ENCODE measurements at regions not wholly inside any gene's neighbourhood (a gene's known extent, or its start where the extent isn't known, plus 50 kb on each side); places are given as distances from the start of the nearest gene placed in this dataset.
"Not testable (repeated sequence)": the region's sequence is repeated elsewhere in the genome, so short reads cannot be mapped to it uniquely, and the experiment has no call there.

- DNase-seq, result peak; percentile 77
Observed at GRCh38 chr9:7542126-7542525, 257.5 kb downstream of the DMAC1 start.

- DNase-seq, result peak; percentile 69
Observed at GRCh38 chr9:7536310-7536939, 263.2 kb downstream of the DMAC1 start.

DNA sequence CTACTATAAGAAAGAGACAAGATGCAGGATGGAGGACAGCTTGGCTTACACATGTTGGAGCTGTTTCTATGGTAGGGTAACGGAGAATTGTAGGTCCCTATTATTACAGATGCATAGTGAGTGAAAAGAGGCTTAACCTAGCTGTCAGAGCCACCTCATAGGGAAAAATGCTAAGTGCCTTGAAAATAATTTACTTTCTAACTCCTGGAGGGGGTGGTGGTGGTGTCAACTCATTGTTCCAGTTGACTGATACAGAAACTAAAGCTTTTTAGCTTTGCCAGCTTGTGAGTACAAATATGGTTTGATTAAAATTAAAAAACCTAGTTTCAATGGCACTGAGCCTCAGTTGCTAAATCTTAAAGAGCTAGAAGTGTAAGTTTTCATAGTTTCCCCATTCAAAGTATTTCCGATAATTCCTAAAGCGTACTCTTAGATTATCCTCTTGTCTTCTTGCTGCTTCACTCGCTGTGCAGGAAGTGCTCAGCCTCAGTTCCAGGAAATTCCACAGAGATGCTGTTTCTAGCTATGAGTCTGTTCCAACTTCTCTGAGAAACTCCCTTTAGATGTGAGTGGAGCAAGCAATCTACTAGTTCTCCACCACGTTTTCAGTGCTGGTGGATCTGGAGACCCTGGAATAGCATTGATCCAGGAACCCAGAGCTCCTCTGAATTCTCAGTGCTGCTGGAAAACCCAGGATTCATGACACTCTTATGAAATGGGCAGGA lies 265.2 kb downstream of the DMAC1 start:
- peak; percentile 49 for DNase-seq

DNA sequence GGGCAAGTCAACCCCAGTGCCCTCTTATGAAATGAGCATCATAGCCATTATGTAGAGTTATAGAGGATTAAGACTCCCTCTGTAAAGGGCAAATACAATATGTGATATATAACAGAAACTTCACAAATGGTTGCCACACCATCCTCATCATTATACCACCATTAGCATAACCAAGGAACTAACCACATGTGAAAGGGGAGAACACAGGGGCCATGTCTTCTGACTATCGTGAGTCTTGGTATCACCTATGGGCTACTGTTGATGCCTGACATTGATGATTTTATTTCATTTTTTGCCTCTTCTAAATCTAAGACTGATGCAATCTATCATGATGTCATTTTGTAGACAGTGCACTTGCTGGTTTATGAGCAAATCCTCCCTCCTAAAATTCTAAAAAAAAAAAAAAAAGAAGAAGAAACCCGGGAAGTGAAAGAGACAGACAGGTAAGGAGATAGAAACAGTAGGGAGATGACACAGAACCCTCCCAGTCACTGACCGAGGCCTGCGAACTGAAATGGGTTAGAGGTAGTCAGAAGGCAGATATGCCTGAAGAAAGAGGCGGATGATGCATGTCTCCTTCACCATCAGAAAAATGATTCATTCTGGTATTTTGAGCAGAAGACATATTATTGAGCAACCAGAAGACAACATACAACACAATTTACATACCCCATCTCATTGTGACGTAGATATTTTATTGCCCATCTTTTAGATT lies 266.0 kb downstream of the DMAC1 start:
- DNase-seq, result peak; percentile 15

- DNase-seq, result no peak
Observed at GRCh38 chr9:7523426-7524043, 276.0 kb downstream of the DMAC1 start.

- DNase-seq, result peak; percentile 10
Observed at GRCh38 chr9:7520396-7520795, 279.2 kb downstream of the DMAC1 start.

- no peak for DNase-seq
Observed at GRCh38 chr9:7516376-7516775, 283.2 kb downstream of the DMAC1 start.

GRCh38 chr9:7510199-7510598 lies 289.4 kb downstream of the DMAC1 start:
- DNase-seq, result no peak

DNA sequence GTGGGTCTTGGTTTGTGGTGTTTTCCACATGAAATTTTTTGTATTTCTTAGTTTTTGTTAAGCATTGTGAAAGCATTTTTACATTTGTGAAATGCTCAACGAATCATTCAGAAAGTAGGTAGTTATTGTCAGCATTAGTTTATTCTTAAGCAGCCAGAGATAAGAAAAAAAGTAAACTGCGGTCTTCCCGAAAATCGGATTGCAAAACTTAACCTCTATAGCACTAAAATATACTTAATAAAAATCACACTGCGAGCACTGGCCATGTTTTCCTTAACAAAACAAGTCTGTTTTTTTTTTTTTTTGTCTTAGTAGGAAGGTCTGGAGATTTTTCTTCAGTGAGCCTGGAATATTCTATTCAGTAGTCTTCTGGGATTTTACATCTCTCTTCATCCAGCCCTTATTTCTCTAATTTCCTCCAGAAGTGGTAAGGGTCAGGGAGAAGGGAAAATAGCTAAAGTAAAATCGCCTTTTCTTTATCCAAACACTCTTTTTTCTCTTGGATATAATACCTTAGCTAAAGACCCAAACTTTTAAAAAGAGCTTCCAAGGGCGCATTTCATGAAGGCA lies 289.9 kb downstream of the DMAC1 start:
- no peak for DNase-seq

DNA sequence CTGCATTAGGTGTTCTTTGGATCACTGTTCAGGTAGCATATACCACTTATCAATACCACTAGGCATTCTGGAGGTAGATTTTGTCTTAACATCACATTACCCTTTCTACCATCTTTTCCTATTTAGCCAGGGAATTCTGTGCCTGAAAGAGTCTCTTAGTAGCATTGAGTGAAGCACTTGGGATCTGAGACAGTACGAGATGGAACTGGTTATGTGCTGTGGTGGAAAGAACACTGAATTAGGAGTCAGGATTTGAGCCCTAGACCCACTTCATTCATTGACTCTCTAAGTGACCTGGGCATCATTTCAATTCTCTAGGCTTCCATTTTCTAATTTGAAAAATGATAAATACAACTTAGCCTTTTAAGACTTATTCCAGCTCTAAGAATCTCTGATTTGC lies 291.1 kb downstream of the DMAC1 start:
- DNase-seq, result no peak

- DNase-seq, result no peak
Observed at GRCh38 chr9:7507566-7508270, 291.9 kb downstream of the DMAC1 start.

- DNase-seq, result no peak
Observed at GRCh38 chr9:7507026-7507425, 292.6 kb downstream of the DMAC1 start.

- no peak for DNase-seq
Observed at GRCh38 chr9:7500521-7500920, 299.1 kb downstream of the DMAC1 start.

- no peak for DNase-seq
Observed at GRCh38 chr9:7491641-7492040, 307.9 kb downstream of the DMAC1 start.

- DNase-seq, result peak; percentile 10
Observed at GRCh38 chr9:7490317-7491108, 309.1 kb downstream of the DMAC1 start.

- no peak for DNase-seq
Observed at GRCh38 chr9:7489036-7489435, 310.5 kb downstream of the DMAC1 start.

- DNase-seq, result not testable (repeated sequence)
Observed at GRCh38 chr9:7484014-7484413, 315.6 kb downstream of the DMAC1 start.

- no peak for DNase-seq
Observed at GRCh38 chr9:7481570-7481969, 318.0 kb downstream of the DMAC1 start.

- DNase-seq, result no peak
Observed at GRCh38 chr9:7479300-7479699, 320.3 kb downstream of the DMAC1 start.

DNA sequence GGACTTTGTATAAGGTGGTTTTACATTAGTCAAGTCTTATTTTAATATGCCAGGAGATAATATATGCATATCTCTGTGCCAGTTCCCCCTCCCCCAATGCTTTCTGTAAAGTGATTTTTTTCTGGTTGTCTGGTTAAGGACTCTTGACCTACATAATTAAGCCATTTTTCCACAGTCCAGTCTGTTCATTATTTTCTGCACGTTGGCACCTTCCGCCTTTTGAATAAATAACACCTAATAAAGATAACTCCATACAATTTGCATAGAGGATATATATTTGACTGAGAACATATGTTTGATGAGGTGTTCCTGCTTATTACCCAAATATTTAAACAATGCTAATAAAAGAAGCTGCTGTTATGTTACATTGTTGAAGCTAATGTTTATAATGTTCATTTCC lies 320.9 kb downstream of the DMAC1 start:
- DNase-seq, result no peak

- no peak for DNase-seq
Observed at GRCh38 chr9:7467186-7467585, 332.4 kb downstream of the DMAC1 start.

DNA sequence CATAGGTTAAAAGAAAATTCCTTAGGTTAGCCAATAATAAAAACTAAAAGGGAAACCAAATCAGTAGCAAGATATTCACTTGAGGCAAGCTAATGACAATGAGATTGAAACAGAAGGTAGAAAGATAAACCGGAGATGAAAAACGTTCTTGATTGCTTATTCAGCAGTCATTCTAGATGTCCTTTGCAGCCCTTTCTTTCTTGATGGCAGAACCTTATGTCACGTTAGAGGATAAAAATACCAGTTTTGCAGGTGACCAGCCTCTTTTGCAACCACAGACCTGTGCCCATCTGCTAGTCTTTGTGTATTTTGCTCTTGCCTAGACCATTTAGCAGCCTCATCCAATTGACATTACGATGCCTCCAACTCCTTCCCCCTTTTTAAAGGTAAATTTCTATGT lies 337.8 kb downstream of the DMAC1 start:
- no peak for DNase-seq
